ENCODE measurements at regions not wholly inside any gene's neighbourhood (a gene's known extent, or its start where the extent isn't known, plus 50 kb on each side); places are given as distances from the start of the nearest gene placed in this dataset.

DNA sequence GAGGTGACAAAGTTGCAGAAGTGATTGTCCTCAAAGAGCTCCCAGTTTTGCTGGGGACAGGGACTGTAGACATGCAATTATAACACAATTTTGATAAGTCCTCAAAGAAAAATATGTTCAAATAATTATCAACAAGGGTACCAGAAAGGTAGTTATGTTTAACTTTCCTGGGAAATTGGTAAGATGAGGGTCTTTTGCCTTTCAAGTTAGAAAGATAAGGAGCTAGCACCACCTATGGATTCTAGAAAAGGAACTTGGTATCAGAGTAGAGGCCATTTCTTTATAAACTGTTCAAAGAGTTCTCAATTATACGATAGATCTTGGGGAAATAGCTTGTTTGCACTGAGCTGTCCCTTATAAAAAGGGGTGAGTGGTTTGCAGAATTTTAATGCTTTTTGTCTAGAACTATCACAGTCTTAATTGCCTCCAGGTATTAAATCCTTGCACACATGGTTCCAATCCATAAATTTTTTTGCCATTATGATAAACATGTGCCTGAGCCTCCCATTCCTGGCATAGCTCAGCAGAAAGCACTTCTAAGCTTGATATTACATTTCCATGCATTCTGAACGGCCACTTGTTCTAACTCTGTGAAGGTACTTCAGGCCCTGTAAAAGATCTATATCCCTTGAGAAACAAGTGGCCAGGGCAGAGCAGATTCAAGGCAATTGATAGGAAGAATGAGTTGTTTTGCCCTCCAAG is 247.5 kb upstream of the LRIG1 start:
- TF ChIP-seq CTCF (IDR thresholded peaks at IDR 0.05; ENCODE audit: low read length) (no peak), EZH2 (optimal IDR thresholded peaks at IDR 0.05; ENCODE audit: low read depth, low read length) (no peak)
